SK-N-SH (cell line): ENCODE measurements at regions not wholly inside any gene's neighbourhood (a gene's known extent, or its start where the extent isn't known, plus 50 kb on each side); places are given as distances from the start of the nearest gene placed in this dataset.
"Not testable (repeated sequence)": the region's sequence is repeated elsewhere in the genome, so short reads cannot be mapped to it uniquely, and the experiment has no call there.

ENCODE experiments used
- CTCF ChIA-PET: fragments of 300-600, 350-600 bp; formaldehyde crosslinking; extraction: SDS; loops from one replicate; lab custom pipeline; 2021; lab: Yijun Ruan, JAX
- POLR2A ChIA-PET: fragments of 350-600 bp; sonication (Branson Sonifier 250); formaldehyde crosslinking; extraction: SDS; loops from one replicate; lab custom pipeline; 2020; ENCODE audit warnings: antibody characterized with exemption, inconsistent platforms; lab: Yijun Ruan, JAX
- DNase-seq: peaks from one replicate; pipeline ENCODE4 v3.0.0; 2012
- H2AFZ ChIP-seq: fragments of 200-600 bp; sonication (generic); 2 replicates; pipeline ENCODE4 v1.8.1; 2016; ENCODE audit warnings: antibody characterized with exemption, mild to moderate bottlenecking, low read depth
- H3F3A ChIP-seq: fragments of 200-600 bp; sonication (generic); replicated peaks from 2 replicates; pipeline ENCODE3; 2016; ENCODE audit warnings: antibody characterized with exemption, mild to moderate bottlenecking; ENCODE audit not compliant: insufficient read depth
- H3K27ac ChIP-seq, 2 experiments: fragments of 200-500 bp in 1 of 2; fragments of 200-600 bp in 1 of 2; sonication (Bioruptor generic) in 1 of 2; sonication (generic), shearing (Covaris generic) in 1 of 2; 2 replicates each; pipeline versions ENCODE4 v1.5.1 to v1.6.1; 2014 to 2016; ENCODE audit warnings: low read depth in 2 of 2, inconsistent platforms in 1 of 2, low read length in 1 of 2, mild to moderate bottlenecking in 1 of 2, mixed read lengths in 1 of 2
- H3K27me3 ChIP-seq: fragments of 200-600 bp; sonication (generic), shearing (Covaris generic); 2 replicates; pipeline ENCODE4 v1.6.1; 2016; ENCODE audit warnings: mixed run types; ENCODE audit not compliant: insufficient read depth
- H3K36me3 ChIP-seq, 2 experiments: fragments of 200-500 bp in 1 of 2; fragments of 200-600 bp in 1 of 2; sonication (Bioruptor generic) in 1 of 2; sonication (generic) in 1 of 2; replicated peaks in 1 of 2; 2 replicates each; pipeline versions ENCODE3 to v1.5.1; 2014 to 2016; ENCODE audit warnings: low read length in 1 of 2, mild to moderate bottlenecking in 1 of 2; ENCODE audit not compliant: insufficient read depth in 2 of 2, control insufficient read depth in 1 of 2
- H3K4me1 ChIP-seq, 2 experiments: fragments of 200-500 bp in 1 of 2; fragments of 200-600 bp in 1 of 2; sonication (Bioruptor generic) in 1 of 2; sonication (generic), shearing (Covaris generic) in 1 of 2; 2 replicates each; pipeline versions ENCODE4 v1.5.1 to v1.6.1; 2014 to 2016; ENCODE audit warnings: low read depth in 1 of 2, low read length in 1 of 2, mixed run types in 1 of 2; ENCODE audit not compliant: insufficient read depth in 2 of 2, control insufficient read depth in 1 of 2
- H3K4me2 ChIP-seq: fragments of 200-600 bp; sonication (generic), shearing (Covaris generic); 2 replicates; pipeline ENCODE4 v1.6.1; 2017; ENCODE audit warnings: mixed run types
- H3K4me3 ChIP-seq, 2 experiments: fragments of 200-500 bp in 1 of 2; fragments of 200-600 bp in 1 of 2; sonication (Bioruptor generic) in 1 of 2; sonication (generic), shearing (Covaris generic) in 1 of 2; 2 replicates each; pipeline versions ENCODE4 v1.5.1 to v1.8.1; 2014 to 2016; ENCODE audit warnings: low read depth in 2 of 2, inconsistent platforms in 1 of 2, low read length in 1 of 2, mild to moderate bottlenecking in 1 of 2, mixed read lengths in 1 of 2, moderate library complexity in 1 of 2
- H3K79me2 ChIP-seq: fragments of 200-600 bp; sonication (generic); 2 replicates; pipeline ENCODE4 v1.8.1; 2017; ENCODE audit warnings: mild to moderate bottlenecking; ENCODE audit not compliant: insufficient read depth
- H3K9ac ChIP-seq: fragments of 200-600 bp; sonication (generic); 2 replicates; pipeline ENCODE4 v1.6.1; 2017; ENCODE audit warnings: mixed run types
- H3K9me2 ChIP-seq: fragments of 200-600 bp; sonication (generic); 2 replicates; pipeline ENCODE4 v1.6.1; 2017; ENCODE audit warnings: mixed run types
- H3K9me3 ChIP-seq: fragments of 200-600 bp; sonication (generic); 2 replicates; pipeline ENCODE4 v1.6.1; 2017; ENCODE audit warnings: mixed run types, mild to moderate bottlenecking, moderate library complexity
- H4K20me1 ChIP-seq: fragments of 200-600 bp; sonication (generic); 2 replicates; pipeline ENCODE4 v1.6.1; 2017; ENCODE audit warnings: mild to moderate bottlenecking, mixed run types; ENCODE audit not compliant: insufficient read depth
- WGBS: methylation state at CpG from one replicate; pipeline ENCODE4 v1.1.6; 2017; ENCODE audit warnings: low lambda C conversion rate; 5-methylcytosine and 5-hydroxymethylcytosine counted together
- small RNA-seq, 7 experiments: library from RNA; depleted of rRNA; stranded (forward); fragments of <200 nt; gene quantifications; one replicate each; pipeline ENCODE3, GENCODE V24; 2012

- H3K9me2 ChIP-seq, H4K20me1 ChIP-seq, H3K4me1 ChIP-seq, H3F3A ChIP-seq, H2AFZ ChIP-seq, H3K4me2 ChIP-seq, POLR2A ChIA-PET, H3K9ac ChIP-seq, H3K4me3 ChIP-seq, H3K27me3 ChIP-seq, CTCF ChIA-PET, H3K79me2 ChIP-seq, H3K36me3 ChIP-seq, H3K9me3 ChIP-seq, H3K27ac ChIP-seq, DNase-seq: not testable (repeated sequence)
- 41% methylated on average over 2 of the region's 2 CpGs for WGBS
These were observed 836.0 kb downstream of the FOXD4L5 start for GRCh38 chr9:64449025-64449424.

- H3K4me1 ChIP-seq, H3K27me3 ChIP-seq, H3K9me2 ChIP-seq, H3K9ac ChIP-seq, POLR2A ChIA-PET, H4K20me1 ChIP-seq, H3K79me2 ChIP-seq, H3F3A ChIP-seq, H3K36me3 ChIP-seq, DNase-seq, H3K4me2 ChIP-seq, H2AFZ ChIP-seq, H3K4me3 ChIP-seq, CTCF ChIA-PET, H3K9me3 ChIP-seq, H3K27ac ChIP-seq: not testable (repeated sequence)
- WGBS, result 18% methylated on average over 6 of the region's 6 CpGs
These were observed 840.0 kb downstream of the FOXD4L5 start for GRCh38 chr9:64444909-64445525.

- POLR2A ChIA-PET, H3K27me3 ChIP-seq, H3K4me3 ChIP-seq, H3K4me1 ChIP-seq, H3F3A ChIP-seq, H2AFZ ChIP-seq, H3K9ac ChIP-seq, H3K9me3 ChIP-seq, H3K36me3 ChIP-seq, H4K20me1 ChIP-seq, H3K27ac ChIP-seq, H3K9me2 ChIP-seq, H3K4me2 ChIP-seq, DNase-seq, H3K79me2 ChIP-seq, CTCF ChIA-PET: not testable (repeated sequence)
- WGBS, result 42% methylated on average over 2 of the region's 2 CpGs
These were observed 845.3 kb downstream of the FOXD4L5 start for GRCh38 chr9:64439747-64440146.

Small RNA genes lying in the stretch of these regions (small RNA-seq; reads per million reads assigned to genes)
- 0 reads per million in 7 experiments for gene AL773524.1
